HTR-8/SVneo (cell line): ENCODE measurements at regions not wholly inside any gene's neighbourhood (a gene's known extent, or its start where the extent isn't known, plus 50 kb on each side); places are given as distances from the start of the nearest gene placed in this dataset.
"Not testable (repeated sequence)": the region's sequence is repeated elsewhere in the genome, so short reads cannot be mapped to it uniquely, and the experiment has no call there.

ENCODE experiments used
- DNase-seq: peaks from one replicate; pipeline ENCODE4 v3.0.0; 2011; ENCODE audit warnings: low spot score, mixed read lengths; ENCODE audit not compliant: insufficient read length
- FAIRE-seq: peaks from 2 replicates; lab custom pipeline; 2011; peaks lifted over from hg19 to GRCh38; lab: Jason Lieb, UNC

GRCh38 chr1:81245084-81245715 is 555.5 kb upstream of the ADGRL2 start:
- not testable (repeated sequence) for FAIRE-seq, DNase-seq

- DNase-seq, FAIRE-seq: not testable (repeated sequence)
These were observed 556.1 kb upstream of the ADGRL2 start for GRCh38 chr1:81244612-81245011.

GRCh38 chr1:81242103-81242502 is 558.6 kb upstream of the ADGRL2 start:
- DNase-seq (no peak), FAIRE-seq (no peak)

- no peak for DNase-seq
- FAIRE-seq: no peak
These were observed 562.6 kb upstream of the ADGRL2 start for GRCh38 chr1:81238129-81238528.

- DNase-seq: no peak
- no peak for FAIRE-seq
These were observed 563.2 kb upstream of the ADGRL2 start for GRCh38 chr1:81237473-81238089.

- no peak for FAIRE-seq
- no peak for DNase-seq
These were observed 566.5 kb upstream of the ADGRL2 start for GRCh38 chr1:81234237-81234636.

- DNase-seq (no peak), FAIRE-seq (no peak)
These were observed 567.1 kb upstream of the ADGRL2 start for GRCh38 chr1:81233591-81233990.

- no peak for FAIRE-seq
These were observed 568.3 kb upstream of the ADGRL2 start for GRCh38 chr1:81232420-81232819.

GRCh38 chr1:81231729-81232038 is 569.0 kb upstream of the ADGRL2 start:
- FAIRE-seq (no peak), DNase-seq (no peak)

More at GRCh38 chr1:81232420-81232819, 568.3 kb upstream of the ADGRL2 start:
- DNase-seq: no peak

- FAIRE-seq (no peak), DNase-seq (no peak)
These were observed 569.6 kb upstream of the ADGRL2 start for GRCh38 chr1:81230983-81231728.

GRCh38 chr1:81228926-81229325 is 571.8 kb upstream of the ADGRL2 start:
- FAIRE-seq (no peak), DNase-seq (no peak)

GRCh38 chr1:81226603-81226928 is 574.2 kb upstream of the ADGRL2 start:
- no peak for FAIRE-seq
- DNase-seq: no peak

- FAIRE-seq: no peak
These were observed 574.7 kb upstream of the ADGRL2 start for GRCh38 chr1:81225789-81226602.

GRCh38 chr1:81224222-81224621 is 576.5 kb upstream of the ADGRL2 start:
- FAIRE-seq (no peak), DNase-seq (no peak)

More at GRCh38 chr1:81225789-81226602, 574.7 kb upstream of the ADGRL2 start:
- DNase-seq: no peak

- FAIRE-seq (no peak), DNase-seq (no peak)
These were observed 579.2 kb upstream of the ADGRL2 start for GRCh38 chr1:81221564-81221963.

GRCh38 chr1:81220614-81221071 is 580.1 kb upstream of the ADGRL2 start:
- FAIRE-seq (no peak), DNase-seq (no peak)

GRCh38 chr1:81217058-81217457 is 583.7 kb upstream of the ADGRL2 start:
- FAIRE-seq: no peak
- DNase-seq: no peak

GRCh38 chr1:81213279-81213678 is 587.5 kb upstream of the ADGRL2 start:
- DNase-seq: no peak
- no peak for FAIRE-seq

- no peak for FAIRE-seq
These were observed 591.3 kb upstream of the ADGRL2 start for GRCh38 chr1:81209461-81209860.

GRCh38 chr1:81208441-81208840 is 592.3 kb upstream of the ADGRL2 start:
- FAIRE-seq (no peak), DNase-seq (no peak)

More at GRCh38 chr1:81209461-81209860, 591.3 kb upstream of the ADGRL2 start:
- no peak for DNase-seq

- no peak for FAIRE-seq
- no peak for DNase-seq
These were observed 594.8 kb upstream of the ADGRL2 start for GRCh38 chr1:81205956-81206355.
